OCI-LY3 (cell line): ENCODE measurements at regions not wholly inside any gene's neighbourhood (a gene's known extent, or its start where the extent isn't known, plus 50 kb on each side); places are given as distances from the start of the nearest gene placed in this dataset.

ENCODE experiments used
- H2AFZ ChIP-seq: fragments of 200-600, 300-600 bp; shearing (Covaris generic); 2 replicates; pipeline ENCODE4 v1.6.0; 2014; ENCODE audit warnings: antibody characterized with exemption, low read depth, low read length
- H3K27ac ChIP-seq: fragments of 200-600, 300-600 bp; sonication (generic); 2 replicates; pipeline ENCODE4 v1.5.1; 2014; ENCODE audit warnings: mild to moderate bottlenecking, low read length, moderate library complexity, mixed read lengths
- H3K27me3 ChIP-seq: fragments of 200-600, 300-600 bp; sonication (generic); 2 replicates; pipeline ENCODE4 v1.6.1; 2014; ENCODE audit warnings: low read depth, low read length, mixed read lengths
- H3K36me3 ChIP-seq: fragments of 200-600, 300-600 bp; sonication (generic); replicated peaks from 2 replicates; pipeline ENCODE3; 2014; ENCODE audit warnings: low read depth, low read length, mixed read lengths
- H3K4me1 ChIP-seq: fragments of 300-600, 200-600 bp; sonication (generic); 2 replicates; pipeline ENCODE4 v1.6.1; 2014; ENCODE audit warnings: low read length, mixed read lengths
- H3K4me2 ChIP-seq: fragments of 200-600, 300-600 bp; sonication (generic); 2 replicates; pipeline ENCODE4 v1.6.1; 2014; ENCODE audit warnings: low read length, mixed read lengths
- H3K4me3 ChIP-seq: fragments of 300-600, 200-600 bp; sonication (generic); 2 replicates; pipeline ENCODE4 v1.5.1; 2014; ENCODE audit warnings: antibody characterized with exemption, mild to moderate bottlenecking, low read length, moderate library complexity
- H3K79me2 ChIP-seq: fragments of 300-600, 200-600 bp; shearing (Covaris generic); 2 replicates; pipeline ENCODE4 v1.6.1; 2014; ENCODE audit warnings: mild to moderate bottlenecking, low read length, mixed read lengths
- H3K9ac ChIP-seq: fragments of 300-600, 200-600 bp; shearing (Covaris generic); 2 replicates; pipeline ENCODE4 v1.6.0; 2014; ENCODE audit warnings: mild to moderate bottlenecking, low read length, moderate library complexity
- H3K9me3 ChIP-seq: fragments of 200-600, 300-600 bp; shearing (Covaris generic); 2 replicates; pipeline ENCODE4 v1.6.1; 2014; ENCODE audit warnings: low read length, mixed read lengths; ENCODE audit not compliant: insufficient read depth
- H4K20me1 ChIP-seq: fragments of 200-600, 300-600 bp; sonication (generic); 2 replicates; pipeline ENCODE4 v1.6.1; 2016; ENCODE audit warnings: low read length, mixed read lengths; ENCODE audit not compliant: insufficient read depth
- EZH2phosphoT487 ChIP-seq: fragments of 200-600 bp; shearing (Covaris generic); IDR thresholded peaks from 2 replicates; pipeline ENCODE4 v1.6.1; 2018; ENCODE audit warnings: antibody characterized with exemption, mixed run types, low read depth
- TF ChIP-seq, protein P1 (sequence below): fragments of 200-600, 300-600 bp; sonication (generic); IDR thresholded peaks from 2 replicates; pipeline ENCODE4 v1.5.1; 2014; ENCODE audit warnings: antibody characterized with exemption, low read length, low read depth

DNA sequence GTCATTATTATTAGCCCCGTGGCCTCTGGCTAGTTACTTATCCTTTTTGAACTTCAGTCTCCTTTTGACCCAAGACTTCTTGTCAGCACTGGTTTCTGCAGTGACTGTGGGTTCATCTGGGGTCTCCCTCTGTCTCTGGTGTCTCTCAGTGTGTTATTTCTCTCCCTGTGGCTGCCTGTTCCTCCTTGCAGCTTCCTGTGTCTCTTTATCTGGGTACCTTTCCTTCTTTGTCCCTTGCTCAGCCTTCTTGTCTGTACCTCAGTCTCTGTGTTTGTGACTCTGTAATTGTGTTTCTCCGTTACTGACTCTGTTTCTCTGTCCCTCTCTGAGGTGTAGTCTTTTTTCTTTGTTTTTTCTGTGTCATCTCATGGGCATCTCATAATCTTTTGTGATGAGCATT is 102.6 kb upstream of the CDH11 start:
- no peaks in the 10 kb centered on the region for H3K36me3 ChIP-seq
- no peaks in the 10 kb centered on the region for H3K9me3 ChIP-seq
- no peak overlapping the region for H3K9ac ChIP-seq
- H3K27me3 ChIP-seq, result no peaks in the 10 kb centered on the region
- TF ChIP-seq, protein P1, sequence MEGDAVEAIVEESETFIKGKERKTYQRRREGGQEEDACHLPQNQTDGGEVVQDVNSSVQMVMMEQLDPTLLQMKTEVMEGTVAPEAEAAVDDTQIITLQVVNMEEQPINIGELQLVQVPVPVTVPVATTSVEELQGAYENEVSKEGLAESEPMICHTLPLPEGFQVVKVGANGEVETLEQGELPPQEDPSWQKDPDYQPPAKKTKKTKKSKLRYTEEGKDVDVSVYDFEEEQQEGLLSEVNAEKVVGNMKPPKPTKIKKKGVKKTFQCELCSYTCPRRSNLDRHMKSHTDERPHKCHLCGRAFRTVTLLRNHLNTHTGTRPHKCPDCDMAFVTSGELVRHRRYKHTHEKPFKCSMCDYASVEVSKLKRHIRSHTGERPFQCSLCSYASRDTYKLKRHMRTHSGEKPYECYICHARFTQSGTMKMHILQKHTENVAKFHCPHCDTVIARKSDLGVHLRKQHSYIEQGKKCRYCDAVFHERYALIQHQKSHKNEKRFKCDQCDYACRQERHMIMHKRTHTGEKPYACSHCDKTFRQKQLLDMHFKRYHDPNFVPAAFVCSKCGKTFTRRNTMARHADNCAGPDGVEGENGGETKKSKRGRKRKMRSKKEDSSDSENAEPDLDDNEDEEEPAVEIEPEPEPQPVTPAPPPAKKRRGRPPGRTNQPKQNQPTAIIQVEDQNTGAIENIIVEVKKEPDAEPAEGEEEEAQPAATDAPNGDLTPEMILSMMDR, result no peak
- TF ChIP-seq EZH2phosphoT487, result no peak
- no peaks in the 10 kb centered on the region for H3K79me2 ChIP-seq
- no peaks in the 10 kb centered on the region for H4K20me1 ChIP-seq
- H3K4me2 ChIP-seq, result no peak overlapping the region
- H2AFZ ChIP-seq, result no peak overlapping the region
- no peak overlapping the region for H3K27ac ChIP-seq
- no peak overlapping the region for H3K4me3 ChIP-seq
- no peaks in the 10 kb centered on the region for H3K4me1 ChIP-seq

DNA sequence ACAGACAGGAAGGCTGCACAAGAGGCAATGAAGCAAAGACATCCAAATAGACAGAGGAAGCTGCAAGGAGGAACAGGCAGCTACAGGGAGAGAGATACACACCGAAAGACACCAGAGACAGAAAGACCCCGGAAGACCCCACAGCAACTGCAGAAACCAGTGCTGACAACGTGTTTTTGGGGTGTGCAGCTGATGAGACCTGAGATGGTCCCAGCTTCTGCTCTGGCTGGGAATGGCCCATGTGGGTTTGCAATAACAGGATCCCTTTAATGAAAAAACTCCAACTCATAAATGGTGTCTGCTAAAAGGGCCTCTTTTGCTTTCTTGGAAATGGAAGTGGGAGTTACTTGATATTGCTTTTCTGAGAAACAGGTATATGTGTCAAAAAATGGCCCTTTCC is 101.5 kb upstream of the CDH11 start:
- Histone ChIP-seq H3K9ac (no peak overlapping the region), H3K9me3 (no peaks in the 10 kb centered on the region), H3K36me3 (no peaks in the 10 kb centered on the region), H4K20me1 (no peaks in the 10 kb centered on the region), H3K4me1 (no peaks in the 10 kb centered on the region), H3K4me2 (no peak overlapping the region), H3K4me3 (no peak overlapping the region), H3K27ac (no peak overlapping the region), H2AFZ (no peak overlapping the region), H3K27me3 (no peaks in the 10 kb centered on the region), H3K79me2 (no peaks in the 10 kb centered on the region)
- TF ChIP-seq, protein P1, result no peak
- TF ChIP-seq EZH2phosphoT487, result no peak

DNA sequence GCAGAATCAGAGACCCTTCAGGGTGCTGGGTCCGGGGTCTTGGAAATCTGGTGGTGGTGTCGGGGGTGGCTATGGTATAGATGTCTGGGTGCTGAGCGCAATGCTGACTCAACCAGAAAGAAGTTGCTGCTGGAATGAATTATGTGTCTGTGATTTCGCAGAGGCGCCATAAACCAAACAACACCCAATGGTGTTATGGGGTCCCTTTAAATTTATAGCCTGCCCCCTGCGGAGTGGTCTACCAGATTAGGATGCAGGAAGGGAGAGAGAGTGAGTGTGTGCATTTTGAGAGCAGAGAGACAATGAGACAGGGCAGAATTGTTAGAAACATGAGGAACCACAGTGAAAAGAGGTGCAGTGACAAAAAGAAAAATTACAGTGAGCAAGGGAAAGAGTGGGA is 100.7 kb upstream of the CDH11 start:
- Histone ChIP-seq H2AFZ (no peak overlapping the region), H3K4me1 (no peaks in the 10 kb centered on the region), H3K9ac (no peak overlapping the region), H3K27me3 (no peaks in the 10 kb centered on the region), H3K27ac (no peak overlapping the region), H4K20me1 (no peaks in the 10 kb centered on the region), H3K79me2 (no peaks in the 10 kb centered on the region), H3K4me2 (no peak overlapping the region), H3K36me3 (no peaks in the 10 kb centered on the region), H3K9me3 (no peaks in the 10 kb centered on the region), H3K4me3 (no peak overlapping the region)
- TF ChIP-seq EZH2phosphoT487, result no peak
- TF ChIP-seq, protein P1, result no peak

DNA sequence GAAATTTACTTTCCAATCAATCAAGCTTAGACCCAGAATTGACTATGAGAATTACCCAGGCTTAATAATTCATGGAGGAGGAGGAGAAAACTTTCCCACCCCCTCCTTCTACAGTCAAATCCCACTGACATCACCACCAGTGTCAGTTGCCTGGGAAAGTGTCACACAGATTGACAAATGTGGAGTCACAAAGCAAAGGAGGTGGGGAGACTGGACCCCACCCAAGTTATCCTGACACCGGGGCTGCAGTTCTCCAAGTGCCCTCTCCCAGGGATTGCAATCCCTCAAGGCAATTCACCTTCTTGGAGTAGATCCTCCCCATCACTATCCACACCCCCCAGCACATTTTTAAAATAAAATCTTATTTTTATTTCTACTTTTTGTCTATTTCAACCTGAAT is 100.2 kb upstream of the CDH11 start:
- Histone ChIP-seq H3K4me2 (no peak overlapping the region), H3K4me3 (no peak overlapping the region), H3K9ac (no peak overlapping the region), H2AFZ (no peak overlapping the region), H3K27me3 (no peaks in the 10 kb centered on the region), H4K20me1 (no peaks in the 10 kb centered on the region), H3K9me3 (no peaks in the 10 kb centered on the region), H3K36me3 (no peaks in the 10 kb centered on the region), H3K4me1 (no peaks in the 10 kb centered on the region), H3K27ac (no peak overlapping the region), H3K79me2 (no peaks in the 10 kb centered on the region)
- TF ChIP-seq, protein P1, result no peak
- no peak for TF ChIP-seq EZH2phosphoT487
